ENCODE measurements at regions not wholly inside any gene's neighbourhood (a gene's known extent, or its start where the extent isn't known, plus 50 kb on each side); places are given as distances from the start of the nearest gene placed in this dataset.

DNA sequence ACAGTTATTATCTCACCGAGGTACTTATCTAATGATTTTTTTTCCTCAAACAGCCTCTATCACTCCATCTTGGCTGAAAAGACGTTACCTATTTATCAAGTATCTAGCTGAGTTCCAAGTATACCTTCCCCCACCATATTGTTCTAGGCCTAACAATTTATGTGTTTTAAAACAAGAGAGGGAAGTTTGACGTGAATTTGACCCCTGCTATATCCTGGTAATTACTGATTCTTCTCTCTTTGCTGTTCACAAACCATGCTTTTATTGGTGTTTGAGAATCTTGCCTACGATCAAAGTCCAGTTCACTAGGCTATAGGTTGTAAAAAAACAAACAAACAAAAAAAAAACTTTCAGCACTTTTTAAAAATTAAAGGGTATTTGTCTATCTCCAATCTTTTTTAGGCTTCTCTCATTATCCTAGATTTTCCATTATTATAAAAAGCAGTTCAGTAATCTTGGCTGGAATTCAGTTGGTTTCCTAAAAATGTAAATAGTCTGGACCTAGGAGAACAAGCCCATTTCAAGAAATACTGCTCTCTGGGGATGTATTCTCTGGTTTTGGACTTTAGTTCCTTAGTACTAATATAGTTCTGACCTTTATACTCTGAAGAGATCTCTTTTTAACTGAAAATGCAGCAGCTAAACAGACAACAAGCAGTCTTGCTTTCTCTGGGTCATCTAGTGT, 505.4 kb downstream of the CPS1 start:
- no peak for DNase-seq (ENCODE audit: low read depth in 1 of 2, low spot score in 1 of 2)

DNA sequence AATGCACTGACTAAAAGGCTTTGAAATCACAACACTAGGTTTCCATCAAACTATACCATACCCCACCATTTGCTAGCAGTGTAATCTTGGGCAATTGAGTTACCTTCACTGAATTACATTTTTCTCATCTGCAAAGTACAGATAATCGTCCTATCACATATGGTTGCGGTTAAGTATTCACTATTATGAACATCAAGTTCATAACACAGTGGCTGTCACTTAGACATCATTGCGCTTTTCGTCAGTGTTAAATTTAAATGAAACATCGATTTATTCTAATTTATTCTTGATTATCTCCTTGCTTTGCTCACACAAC, 505.9 kb downstream of the CPS1 start:
- DNase-seq (ENCODE audit: low read depth in 1 of 2, low spot score in 1 of 2) = no peak

DNA sequence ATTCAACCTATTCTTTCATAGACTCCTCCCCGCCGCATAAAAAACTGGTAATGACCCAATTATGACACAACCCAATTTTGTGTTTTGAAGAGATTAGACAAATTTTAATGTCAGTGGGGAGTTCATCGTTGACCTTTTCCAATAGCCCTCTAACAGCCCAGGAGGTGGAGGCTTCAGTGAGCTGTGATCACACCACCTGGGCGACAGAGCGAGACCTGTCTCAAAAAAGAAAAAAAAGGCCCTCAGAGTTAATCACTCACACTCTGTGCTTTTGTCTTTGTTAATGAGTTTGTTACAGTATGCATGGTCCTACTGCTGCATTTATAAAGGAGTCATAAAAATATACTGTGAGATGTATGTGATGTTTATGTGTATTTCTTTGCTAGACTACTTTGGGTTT, 510.6 kb downstream of the CPS1 start:
- DNase-seq (ENCODE audit: low read depth in 1 of 2, low spot score in 1 of 2) = no peak

DNA sequence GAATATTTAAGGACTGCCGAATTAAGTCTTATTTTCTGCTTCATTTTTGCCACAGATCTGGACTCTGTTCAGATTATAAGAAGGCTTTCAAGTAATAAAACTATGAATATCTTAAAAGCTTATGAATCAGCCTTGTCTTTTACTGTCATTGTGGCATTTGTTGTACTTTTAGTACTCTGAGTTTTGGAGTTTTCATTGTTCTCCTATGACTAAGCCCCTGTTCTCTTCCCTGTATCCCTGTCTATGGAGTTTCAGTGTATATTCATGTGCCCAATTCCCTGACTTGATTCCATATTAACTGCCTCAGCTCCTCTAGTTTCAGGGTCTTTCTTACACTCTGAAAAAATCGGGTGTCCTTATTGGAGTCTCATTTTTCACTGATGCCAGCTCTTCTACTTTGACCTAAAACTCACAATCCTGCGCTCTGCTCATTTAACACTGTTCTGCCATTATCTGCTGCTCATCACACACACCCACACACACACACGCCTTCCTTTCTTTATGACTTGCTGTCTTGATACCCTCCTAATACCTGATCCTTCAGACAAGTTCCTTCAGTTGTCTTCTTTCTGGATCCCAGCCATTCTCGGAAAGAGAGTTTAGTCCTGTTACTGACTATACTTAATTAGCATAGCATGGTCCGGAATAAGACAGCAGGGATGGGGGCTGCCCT, 511.8 kb downstream of the CPS1 start:
- no peak for DNase-seq (ENCODE audit: low read depth in 1 of 2, low spot score in 1 of 2)

DNA sequence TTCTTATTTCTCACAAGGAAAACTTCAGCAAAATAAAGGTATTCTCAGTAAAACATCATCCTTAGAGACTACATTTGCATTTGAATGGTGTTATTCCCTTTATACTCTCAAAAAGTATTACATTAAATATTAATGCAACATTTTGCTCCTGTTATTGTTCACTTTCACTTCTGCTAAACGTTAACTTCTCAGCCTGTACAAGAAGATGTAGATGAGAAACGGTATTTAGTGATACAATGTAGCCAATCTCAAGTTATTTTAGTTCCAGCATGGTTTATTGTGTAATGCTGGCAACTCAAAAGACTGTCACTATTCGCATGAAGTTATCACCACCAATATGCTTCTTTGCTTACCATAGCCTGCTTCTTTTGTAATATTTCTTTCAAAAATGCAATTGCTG, 514.1 kb downstream of the CPS1 start:
- DNase-seq (ENCODE audit: low read depth in 1 of 2, low spot score in 1 of 2) = no peak

DNA sequence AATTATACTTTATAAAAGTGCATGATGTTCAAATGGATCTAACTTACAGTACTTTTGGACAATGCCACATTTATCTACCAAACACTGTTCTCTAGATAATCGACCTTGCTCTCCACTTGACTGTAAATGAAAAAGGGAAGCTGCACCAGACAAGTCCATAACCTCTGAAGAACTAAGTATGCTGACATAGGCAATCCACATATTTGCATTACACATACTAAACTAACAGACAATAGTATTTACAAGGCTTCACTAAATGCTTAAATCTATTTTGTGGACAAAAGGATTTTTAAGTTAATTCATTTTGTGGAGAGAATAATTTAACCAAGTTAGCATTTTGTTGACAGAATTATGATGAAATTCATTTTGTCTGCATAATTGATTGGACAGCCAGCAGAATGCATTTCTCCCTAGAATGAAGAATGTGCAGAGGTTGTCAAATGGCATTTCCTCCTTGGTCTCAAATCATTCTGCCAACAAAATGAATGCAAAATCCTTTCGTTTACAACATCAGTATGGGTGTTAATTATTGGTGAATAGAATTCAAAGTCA, 520.9 kb downstream of the CPS1 start:
- no peak for DNase-seq (ENCODE audit: low read depth in 1 of 2, low spot score in 1 of 2)

DNA sequence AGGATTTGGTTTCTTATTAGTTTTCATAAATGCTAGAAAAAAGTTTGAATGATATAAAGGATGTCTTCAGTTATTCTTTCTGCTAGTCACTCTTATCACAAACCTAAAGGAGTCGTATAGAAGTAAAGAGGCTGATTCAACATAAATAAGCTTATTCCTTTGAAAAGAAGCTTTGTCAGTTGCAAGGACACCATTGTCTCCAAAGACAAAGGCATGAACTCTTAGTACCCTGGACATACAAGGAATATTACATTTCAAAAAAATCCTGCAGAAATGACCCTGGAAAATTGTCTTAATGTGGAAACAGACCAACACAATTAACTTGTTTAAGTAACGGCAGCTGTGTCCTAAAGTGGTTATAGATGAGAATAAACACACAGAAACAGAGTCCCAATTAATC, 528.0 kb downstream of the CPS1 start:
- no peak for DNase-seq (ENCODE audit: low read depth in 1 of 2, low spot score in 1 of 2)

DNA sequence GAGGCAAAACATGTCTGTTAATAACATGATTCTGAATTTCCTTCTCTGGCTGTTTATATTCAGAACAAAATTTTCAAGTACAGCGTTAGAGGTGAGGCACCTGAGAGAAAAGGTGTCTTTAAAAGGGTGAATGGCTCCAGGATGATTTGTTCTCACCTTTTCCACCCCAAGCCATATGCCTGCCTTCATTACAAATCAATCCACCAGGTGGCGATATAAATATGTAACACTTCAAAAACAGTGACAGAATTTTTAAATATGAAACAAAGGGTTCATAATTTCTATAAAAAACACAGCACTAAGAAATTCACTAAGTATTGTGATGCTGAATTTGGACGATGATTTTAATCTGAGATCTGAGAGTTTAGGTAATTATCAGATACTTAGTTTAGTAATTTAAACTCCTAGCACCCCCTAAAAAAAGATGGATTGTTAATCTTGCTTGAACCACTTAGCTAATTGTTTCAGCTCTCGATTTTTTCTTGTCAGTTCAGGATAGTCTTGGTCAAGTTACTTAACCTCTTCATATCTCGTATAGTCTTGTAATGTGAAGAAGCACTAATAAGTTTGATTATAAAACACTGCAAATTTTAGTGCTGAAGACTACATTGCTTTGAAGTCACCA, 528.8 kb downstream of the CPS1 start:
- DNase-seq (ENCODE audit: low read depth in 1 of 2, low spot score in 1 of 2) = no peak

DNA sequence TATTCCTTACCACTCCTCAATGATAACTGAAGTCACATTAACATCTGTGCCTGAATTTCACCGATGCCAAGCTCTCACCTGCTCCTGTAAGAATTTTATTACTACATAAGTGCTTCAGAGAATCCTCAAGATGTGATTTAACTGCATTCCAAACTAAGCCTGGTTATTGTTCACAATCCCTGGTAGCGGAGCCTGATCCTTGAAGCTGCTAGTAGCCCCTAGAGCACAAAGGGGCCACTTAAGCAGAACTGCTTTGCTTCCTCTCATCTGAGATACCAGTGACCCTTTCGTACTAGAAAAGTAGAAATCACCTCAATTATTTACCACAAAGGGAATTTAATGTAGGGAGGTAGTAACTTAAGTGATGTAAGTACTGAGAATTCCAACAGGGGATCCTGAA, 529.6 kb downstream of the CPS1 start:
- no peak for DNase-seq (ENCODE audit: low read depth in 1 of 2, low spot score in 1 of 2)

DNA sequence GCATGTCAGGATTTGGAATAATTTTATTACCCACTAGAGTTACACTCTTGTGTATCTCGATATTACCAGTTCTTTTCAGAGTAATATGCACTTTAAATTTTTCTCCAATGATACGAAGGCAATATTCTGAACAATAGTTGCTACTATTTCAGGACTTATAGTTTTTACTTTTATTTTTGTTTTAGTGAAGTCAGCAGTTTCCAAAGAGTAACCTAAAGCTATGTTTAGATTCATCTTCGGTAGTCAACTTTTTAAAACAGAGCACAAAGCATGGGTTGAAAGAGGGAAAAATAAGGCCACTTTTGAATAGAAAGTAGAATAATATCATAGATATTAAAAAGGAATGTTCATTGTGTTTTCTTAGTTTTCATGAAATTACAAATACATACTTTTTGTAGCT, 532.7 kb downstream of the CPS1 start:
- no peak for DNase-seq (ENCODE audit: low read depth in 1 of 2, low spot score in 1 of 2)

DNA sequence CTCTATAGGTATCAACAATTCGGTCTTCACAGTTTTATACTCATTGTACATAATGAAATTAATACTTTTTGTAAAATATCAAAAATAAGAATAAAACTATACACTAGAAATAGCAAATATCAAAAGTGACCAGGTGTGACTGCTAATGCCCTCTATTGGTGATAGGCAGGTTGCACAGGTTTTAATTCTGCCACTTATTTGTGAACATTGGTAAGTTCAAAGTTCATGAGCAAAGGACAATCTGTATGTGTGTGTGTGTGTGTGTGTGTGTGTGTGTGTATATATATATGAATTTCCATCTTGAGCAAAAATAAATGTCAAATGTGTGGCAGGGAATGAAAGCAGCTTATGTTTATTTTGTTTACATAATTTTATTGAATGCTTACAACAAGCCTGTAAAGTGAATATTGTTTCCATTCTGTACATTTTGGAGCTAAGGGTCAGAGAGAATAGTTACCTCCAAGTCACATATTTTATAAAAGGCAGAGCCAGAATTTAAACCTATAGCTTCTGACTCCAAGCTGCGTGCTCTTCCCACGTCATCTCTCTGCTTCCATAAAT, 537.4 kb downstream of the CPS1 start:
- DNase-seq (ENCODE audit: low read depth in 1 of 2, low spot score in 1 of 2) = no peak

DNA sequence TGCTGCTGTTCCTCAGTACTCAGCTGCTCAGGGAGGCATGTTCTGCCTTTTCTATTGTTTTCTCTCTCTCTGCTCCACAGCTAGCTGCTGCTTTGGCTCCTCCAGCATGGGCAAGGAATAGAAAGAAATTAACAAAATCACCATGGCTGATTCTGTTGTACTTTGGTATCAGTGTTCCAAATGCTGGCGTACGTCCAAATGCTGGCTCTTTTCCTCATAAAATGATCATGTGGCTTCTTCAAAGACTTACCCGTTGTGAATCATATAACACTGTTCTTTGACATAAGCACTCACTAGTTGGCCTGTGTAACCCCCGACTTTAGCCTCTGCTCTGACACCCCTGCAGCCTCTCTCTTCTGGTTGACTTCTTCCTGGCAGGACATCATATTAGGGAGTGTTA, 547.6 kb downstream of the CPS1 start:
- no peak for DNase-seq (ENCODE audit: low read depth in 1 of 2, low spot score in 1 of 2)

DNA sequence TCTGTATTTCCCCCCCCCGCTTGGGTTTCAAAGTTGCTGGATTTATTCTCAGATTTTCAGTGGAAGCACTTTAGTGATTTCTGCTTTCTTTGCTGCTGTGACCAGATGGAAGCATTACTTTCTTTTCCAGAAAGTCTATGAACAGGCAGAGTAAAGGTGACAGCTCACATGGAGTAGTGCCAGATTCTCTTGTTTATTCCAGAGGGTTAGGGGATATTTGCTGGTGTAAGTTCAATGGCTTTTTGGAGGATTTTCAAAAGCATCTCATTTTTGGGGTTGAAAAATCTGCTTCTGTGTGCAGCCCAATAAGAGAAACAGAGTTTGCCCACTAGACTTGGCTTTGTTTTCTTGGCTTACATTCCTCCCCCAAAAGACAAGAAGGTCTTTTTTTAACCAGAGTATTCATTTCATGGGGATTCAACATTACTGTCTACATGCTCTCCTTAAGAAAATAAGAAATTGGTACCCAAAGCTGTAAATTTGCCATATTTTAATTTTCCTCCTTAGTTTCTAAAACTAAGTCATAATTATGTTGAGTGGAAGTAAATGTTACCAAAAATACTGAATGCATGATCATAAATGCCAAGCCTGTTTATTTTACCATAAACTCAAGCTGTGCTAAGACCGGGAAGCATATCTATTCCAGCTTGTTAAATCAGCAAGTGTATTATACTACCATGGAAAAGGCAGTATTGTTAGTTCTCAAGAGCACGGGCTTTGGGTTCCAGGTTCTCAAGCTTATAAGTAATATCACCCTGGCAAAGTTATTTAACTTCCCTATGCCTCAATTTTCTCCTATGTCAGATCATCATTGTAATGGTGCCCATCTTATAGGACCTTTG, 557.2 kb downstream of the CPS1 start:
- no peak for DNase-seq (ENCODE audit: low read depth in 1 of 2, low spot score in 1 of 2)

DNA sequence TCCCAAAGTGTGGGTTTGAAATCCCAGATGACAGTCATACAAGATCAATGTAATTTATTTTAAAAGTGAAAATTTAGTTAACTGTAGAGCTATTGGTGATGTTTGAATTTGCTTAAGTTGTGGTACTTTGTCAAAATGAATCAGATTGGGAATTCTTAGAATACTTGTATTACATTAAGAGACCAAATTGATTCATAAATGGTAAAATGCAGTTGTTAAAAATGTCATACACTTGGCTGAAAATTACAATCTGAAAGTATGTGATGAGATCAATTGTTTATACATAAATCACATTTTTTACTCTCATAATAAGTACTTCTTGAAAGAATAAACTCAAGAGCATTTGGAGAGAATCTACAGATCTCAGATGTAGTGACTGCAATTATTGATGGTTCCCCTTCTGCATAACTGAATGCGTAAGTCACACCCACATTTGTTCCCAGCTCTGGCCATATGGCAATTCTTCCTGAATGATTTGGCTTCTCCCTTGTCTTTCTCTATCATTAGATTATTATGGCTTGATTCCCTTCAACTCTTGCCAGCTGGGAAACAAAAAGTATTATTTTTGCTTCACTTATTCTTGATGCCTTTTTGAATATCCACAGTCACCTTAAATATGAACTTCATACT, 558.5 kb downstream of the CPS1 start:
- DNase-seq (ENCODE audit: low read depth in 1 of 2, low spot score in 1 of 2) = no peak

DNA sequence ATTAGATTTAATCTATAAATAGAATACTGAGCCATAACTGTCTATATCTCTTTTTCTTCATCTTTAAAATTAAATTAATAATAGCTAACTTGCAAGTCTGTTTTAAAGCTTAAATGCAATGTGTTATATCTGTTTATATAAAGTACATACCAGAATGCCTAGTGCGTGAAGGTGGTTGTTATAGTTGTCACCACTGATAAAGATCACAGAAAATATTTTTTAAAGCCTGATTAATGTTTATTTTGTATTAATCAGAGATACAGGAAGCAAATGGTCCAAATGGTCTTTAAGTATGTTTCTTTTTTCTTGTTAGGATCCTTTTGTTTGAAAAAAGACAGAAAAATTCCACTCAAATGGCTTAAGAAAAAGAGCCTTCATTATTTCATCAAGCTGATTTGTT, 560.6 kb downstream of the CPS1 start:
- DNase-seq (ENCODE audit: low read depth in 1 of 2, low spot score in 1 of 2) = no peak

DNA sequence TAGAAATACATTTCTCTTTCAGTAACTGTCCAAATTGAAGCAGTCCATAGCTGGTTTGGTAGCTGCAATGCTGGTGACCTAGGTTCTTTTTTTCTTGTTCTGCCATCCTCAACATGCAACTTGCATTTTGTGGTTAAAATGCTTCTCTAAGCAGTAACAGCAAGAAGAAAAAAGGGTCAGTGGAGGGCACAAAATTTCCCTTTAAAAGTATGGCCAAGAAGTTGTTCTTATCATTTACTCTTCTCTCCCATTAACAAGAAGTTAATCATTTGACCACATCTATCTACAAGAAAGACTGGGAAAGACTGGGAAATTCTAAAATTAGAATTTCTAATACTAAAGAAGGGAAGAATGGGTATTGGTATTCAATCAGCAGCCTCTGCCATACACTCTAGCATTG, 569.9 kb downstream of the CPS1 start:
- DNase-seq (ENCODE audit: low read depth in 1 of 2, low spot score in 1 of 2) = no peak

DNA sequence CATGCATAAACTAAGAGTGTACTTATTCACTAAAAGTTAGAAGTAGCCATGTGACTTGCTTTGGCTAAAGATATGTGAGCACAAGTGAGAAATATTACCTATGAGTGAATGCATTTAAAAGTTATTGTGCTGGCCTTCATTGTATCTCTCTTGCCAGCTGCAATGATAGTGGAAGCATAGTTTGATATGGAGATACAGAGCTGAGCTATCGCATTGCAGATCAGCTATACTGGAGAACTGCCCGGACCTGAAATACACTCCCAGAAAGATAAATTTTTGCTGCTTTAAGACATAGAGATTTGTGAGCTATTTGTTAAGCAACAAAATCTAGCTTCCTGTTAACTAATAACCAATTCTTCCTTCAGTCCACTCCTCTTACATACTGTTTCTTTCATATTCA, 571.1 kb downstream of the CPS1 start:
- no peak for DNase-seq (ENCODE audit: low read depth in 1 of 2, low spot score in 1 of 2)

DNA sequence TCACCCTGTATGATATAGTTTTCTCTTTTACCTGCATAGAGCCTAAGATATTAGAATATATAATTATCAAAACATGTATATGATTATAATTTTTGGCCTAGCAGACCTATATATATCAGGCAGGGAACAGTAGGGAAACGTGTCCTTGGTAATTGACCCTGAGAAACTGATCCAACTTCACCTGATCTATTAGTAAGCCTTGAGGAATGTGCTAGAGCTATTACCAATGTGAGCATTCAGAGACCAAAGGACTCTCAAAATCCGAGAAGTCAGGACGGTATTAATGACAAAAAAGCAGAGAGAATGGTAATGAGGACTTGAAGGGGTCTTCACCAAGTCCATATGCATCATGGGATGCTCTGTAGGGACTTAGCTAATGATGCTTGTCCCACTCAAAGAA, 571.9 kb downstream of the CPS1 start:
- no peak for DNase-seq (ENCODE audit: low read depth in 1 of 2, low spot score in 1 of 2)

DNA sequence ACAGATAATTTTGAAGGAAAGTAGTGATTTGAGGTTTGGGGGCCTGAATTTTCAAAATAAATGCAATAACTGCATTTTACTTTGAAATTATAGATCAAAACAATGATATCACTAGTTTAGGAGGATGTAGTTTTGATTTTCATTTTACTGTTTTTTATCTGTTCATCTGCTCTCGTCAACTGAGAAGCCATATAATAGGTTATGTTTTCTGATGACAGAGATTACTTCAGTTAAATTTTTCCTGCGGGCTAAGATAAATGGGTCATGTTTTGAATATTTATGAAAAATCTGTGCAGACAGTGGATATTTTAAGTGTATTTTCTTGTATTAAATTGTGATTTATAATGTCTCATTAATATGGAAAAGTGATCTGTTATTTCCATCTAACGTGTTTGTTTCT, 573.4 kb downstream of the CPS1 start:
- no peak for DNase-seq (ENCODE audit: low read depth in 1 of 2, low spot score in 1 of 2)

DNA sequence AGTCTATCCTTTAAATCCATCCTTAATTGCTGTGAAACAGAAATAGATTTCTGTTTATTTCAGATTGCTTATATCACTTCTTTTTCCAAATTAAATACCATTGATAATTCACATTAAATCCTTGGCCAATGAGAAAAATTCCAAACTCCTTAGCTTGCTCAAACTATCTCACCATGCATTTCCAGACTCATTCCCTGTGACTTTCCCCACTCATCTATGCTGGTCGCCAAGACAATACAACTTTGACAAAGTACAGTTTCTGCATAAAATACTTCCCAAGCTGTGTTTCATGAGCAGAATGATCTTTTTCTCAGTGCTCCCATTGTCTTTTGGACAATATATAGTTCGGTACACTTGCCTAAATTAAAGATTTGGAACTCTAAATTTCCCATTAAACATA, 575.6 kb downstream of the CPS1 start:
- no peak for DNase-seq (ENCODE audit: low read depth in 1 of 2, low spot score in 1 of 2)

DNA sequence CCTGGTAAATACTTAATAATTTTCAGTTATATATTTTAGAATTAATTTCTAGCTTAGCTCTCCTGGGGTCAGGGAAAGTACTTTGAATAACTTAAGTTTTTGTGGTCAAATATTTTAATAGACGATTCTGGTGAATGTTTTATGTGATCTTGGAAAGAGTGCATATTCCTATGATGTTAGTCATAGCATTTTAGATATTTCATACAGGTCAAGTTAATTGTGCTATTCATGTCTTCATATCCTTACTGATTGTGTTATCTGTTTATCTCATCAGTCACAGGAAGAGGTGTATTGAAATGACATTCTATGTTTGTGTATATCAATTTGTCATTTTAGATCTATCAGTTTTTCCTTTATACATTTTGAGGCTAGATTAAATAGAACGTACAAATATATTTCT, 576.2 kb downstream of the CPS1 start:
- no peak for DNase-seq (ENCODE audit: low read depth in 1 of 2, low spot score in 1 of 2)
